HG03175 (cell line): ENCODE measurements at regions not wholly inside any gene's neighbourhood (a gene's known extent, or its start where the extent isn't known, plus 50 kb on each side); places are given as distances from the start of the nearest gene placed in this dataset.
"Not testable (repeated sequence)": the region's sequence is repeated elsewhere in the genome, so short reads cannot be mapped to it uniquely, and the experiment has no call there.

Experiments used
- ATAC-seq: cut with Tn5 transposase; IDR thresholded peaks from one replicate; pipeline ENCODE4 v1.9.1; 2021; ENCODE audit warnings: mild to moderate bottlenecking, moderate library complexity; ENCODE audit not compliant: unreplicated experiment

GRCh38 chr7:113176836-113177235 is 58.5 kb upstream of the SMIM30 start:
- ATAC-seq = no peak

- not testable (repeated sequence) for ATAC-seq
These were observed 57.8 kb upstream of the SMIM30 start for GRCh38 chr7:113176180-113176579.

DNA sequence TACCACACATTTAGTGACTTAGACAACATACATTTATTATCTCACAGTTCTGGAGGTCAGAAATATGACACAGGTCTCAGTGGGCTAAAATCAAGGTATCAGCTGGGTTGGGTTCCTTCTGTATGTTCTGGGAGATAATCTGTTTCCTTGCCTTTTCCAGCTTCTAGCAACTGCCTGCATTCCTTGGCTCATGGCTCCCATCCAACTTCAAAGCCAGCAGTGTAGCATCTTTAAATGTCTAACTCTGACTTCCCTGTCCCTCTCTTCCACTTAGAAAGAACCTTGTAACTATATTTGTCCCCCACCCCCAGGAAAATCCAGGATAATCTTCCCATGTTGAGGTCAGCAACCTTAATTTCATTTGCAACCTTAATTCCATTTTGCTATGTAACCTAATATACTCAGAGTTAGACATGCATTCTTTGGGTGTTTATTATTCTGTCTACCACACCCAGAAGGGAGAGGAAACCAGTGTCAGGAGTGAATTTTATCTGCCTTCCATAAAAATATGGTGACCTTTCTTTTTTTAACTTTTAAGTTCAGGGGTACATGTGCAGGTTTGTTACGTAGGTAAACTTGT is 57.3 kb upstream of the SMIM30 start:
- ATAC-seq = no peak

DNA sequence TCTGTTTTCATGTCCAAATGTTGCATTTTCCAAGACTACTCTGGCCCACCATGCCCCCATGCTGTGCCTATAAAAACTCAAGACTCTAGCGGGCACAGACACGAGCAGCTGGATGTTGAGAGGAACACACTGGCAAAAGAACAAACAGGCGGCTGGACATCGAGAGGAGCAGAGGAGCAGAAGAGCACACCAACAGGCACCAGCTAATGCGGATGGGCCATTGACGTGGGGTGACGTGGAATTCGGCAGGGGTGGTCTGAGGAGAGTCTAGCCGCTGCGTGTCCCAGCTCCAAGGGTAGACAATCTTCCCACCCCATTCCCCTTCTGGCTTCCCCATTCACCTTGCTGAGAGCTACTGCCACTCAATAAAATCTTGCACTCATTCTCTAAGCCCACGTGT is 54.4 kb upstream of the SMIM30 start:
- no peak for ATAC-seq

DNA sequence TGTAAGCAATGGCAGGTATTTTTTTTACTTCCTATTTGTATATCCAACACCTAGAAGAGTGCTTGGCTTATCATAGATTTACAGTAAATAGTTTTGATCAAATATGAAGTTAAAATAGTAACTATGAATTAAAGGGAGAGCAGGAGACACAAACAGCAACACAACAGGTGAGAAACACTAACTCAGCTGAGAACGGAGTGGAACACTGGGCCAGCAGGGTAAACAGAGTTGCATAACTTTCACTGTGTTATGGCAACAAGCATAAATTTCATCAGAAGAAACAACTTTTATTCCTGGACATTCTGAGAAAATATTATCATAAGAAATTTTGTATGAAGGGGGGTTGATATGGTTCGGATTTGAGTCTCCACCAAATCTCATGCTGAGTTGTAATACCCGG is 52.2 kb upstream of the SMIM30 start:
- no peak for ATAC-seq
